PC-9 (cell line): ENCODE measurements at regions not wholly inside any gene's neighbourhood (a gene's known extent, or its start where the extent isn't known, plus 50 kb on each side); places are given as distances from the start of the nearest gene placed in this dataset.

Source experiments
- BruUV-seq: library from RNA; stranded (reverse); fragments of 400-500 nt; replicated peaks from 2 replicates; lab custom pipeline; 2021; lab: Mats Ljungman, UMichigan
- CTCF ChIA-PET: fragments of 300-600 bp; sonication (Branson Sonifier 250); formaldehyde crosslinking; loops from one replicate; lab custom pipeline; 2022; ENCODE audit warnings: antibody characterized with exemption; lab: Charles Lee
- POLR2A ChIA-PET: fragments of 300-600 bp; sonication (Branson Sonifier 250); formaldehyde crosslinking; loops from one replicate; lab custom pipeline; 2022; ENCODE audit warnings: antibody characterized with exemption; ENCODE audit not compliant: unreplicated experiment; lab: Charles Lee
- DNase-seq, 2 experiments: peaks; one replicate each; pipeline versions ENCODE4 v3.0.0 to v3.0.0-alpha.2; 2015 to 2022; ENCODE audit warnings: mixed read lengths in 1 of 2
- H2AFZ ChIP-seq: fragments of 200-600 bp; sonication (generic); 2 replicates; pipeline ENCODE4 v1.8.1; 2017; ENCODE audit warnings: antibody characterized with exemption
- H3F3A ChIP-seq: fragments of 200-600 bp; sonication (generic); 2 replicates; pipeline ENCODE4 v1.8.1; 2017; ENCODE audit warnings: antibody characterized with exemption, mild to moderate bottlenecking, low read depth; ENCODE audit not compliant: insufficient read depth
- H3K27ac ChIP-seq: fragments of 200-600 bp; sonication (generic); 2 replicates; pipeline ENCODE4 v1.6.1; 2016; ENCODE audit warnings: mixed run types
- H3K27me3 ChIP-seq: fragments of 200-600 bp; sonication (generic); 2 replicates; pipeline ENCODE4 v1.6.1; 2016; ENCODE audit warnings: low read depth, mixed run types; ENCODE audit not compliant: insufficient read depth
- H3K36me3 ChIP-seq: fragments of 200-600 bp; sonication (generic); 2 replicates; pipeline ENCODE4 v1.6.1; 2016; ENCODE audit warnings: low read depth, mixed run types
- H3K4me1 ChIP-seq: fragments of 200-600 bp; sonication (generic); replicated peaks from 2 replicates; pipeline ENCODE4 v1.6.1; 2016; ENCODE audit warnings: mixed run types; ENCODE audit not compliant: insufficient read depth
- H3K4me2 ChIP-seq: fragments of 200-600 bp; sonication (generic); 2 replicates; pipeline ENCODE4 v1.6.1; 2017; ENCODE audit warnings: mixed run types
- H3K4me3 ChIP-seq: fragments of 200-600 bp; sonication (generic); 2 replicates; pipeline ENCODE4 v1.6.1; 2016; ENCODE audit warnings: mixed run types
- H3K79me2 ChIP-seq: fragments of 200-600 bp; sonication (generic); 2 replicates; pipeline ENCODE4 v1.6.1; 2017; ENCODE audit warnings: low read depth, mixed run types
- H3K9me2 ChIP-seq: fragments of 200-600 bp; sonication (generic); 2 replicates; pipeline ENCODE4 v1.8.1; 2017; ENCODE audit warnings: mild to moderate bottlenecking; ENCODE audit not compliant: insufficient read depth
- H3K9me3 ChIP-seq: fragments of 200-600 bp; sonication (generic); 2 replicates; pipeline ENCODE4 v1.8.1; 2016; ENCODE audit warnings: low read depth; ENCODE audit not compliant: insufficient read depth
- H4K20me1 ChIP-seq: fragments of 200-600 bp; sonication (generic); 2 replicates; pipeline ENCODE4 v1.8.1; 2017; ENCODE audit not compliant: insufficient read depth
- CTCF ChIP-seq: fragments of 200-600 bp; sonication (generic); conservative IDR thresholded peaks from 2 replicates; pipeline ENCODE4 v1.6.1; 2017; ENCODE audit warnings: mixed run types, antibody characterized with exemption, mild to moderate bottlenecking, moderate library complexity
- EZH2 ChIP-seq: fragments of 200-600 bp; sonication (generic); IDR thresholded peaks from 2 replicates; pipeline ENCODE4 v1.8.0; 2017; ENCODE audit warnings: antibody characterized with exemption, low read depth
- intact Hi-C: fragments of 100-400 bp; cut with micrococcal nuclease; formaldehyde crosslinking; loops from one replicate; pipeline ENCODE4 v1.10.0; 2022; ENCODE audit not compliant: unreplicated experiment

DNA sequence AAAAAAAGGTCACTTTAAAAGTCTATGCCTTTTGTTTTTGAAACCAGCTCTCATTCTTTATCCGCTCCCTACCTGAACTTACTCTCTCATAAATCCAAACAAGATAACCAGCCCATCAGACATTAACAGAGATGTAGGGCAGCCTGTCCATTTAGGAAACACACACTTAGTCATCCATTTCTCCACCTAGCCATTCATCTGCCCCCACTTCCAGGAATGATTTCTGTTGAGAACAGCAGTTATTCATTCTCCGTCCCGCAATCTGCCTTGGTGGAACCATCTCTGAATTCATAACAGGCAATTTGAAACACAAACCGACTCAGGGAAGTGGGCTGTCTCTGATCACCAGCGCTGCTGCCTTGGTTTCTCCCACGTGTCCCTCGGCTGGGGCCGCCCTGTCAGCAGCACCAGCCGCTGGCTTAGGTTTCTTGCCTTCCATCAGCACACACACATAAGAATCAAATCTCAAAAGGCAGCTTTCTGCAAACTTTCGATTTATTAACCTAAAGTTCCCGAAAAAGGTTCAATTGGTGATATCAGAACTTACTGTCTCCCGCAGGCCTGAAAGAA is 528.2 kb upstream of the NRP1 start:
- H4K20me1 ChIP-seq, result no peaks in the 10 kb centered on the region
- H3K9me3 ChIP-seq, result no peaks in the 10 kb centered on the region
- ChIA-PET POLR2A (no interaction called here), CTCF (no interaction called here)
- H3K4me3 ChIP-seq, result no peak overlapping the region
- no peaks in the 10 kb centered on the region for H3K36me3 ChIP-seq
- DNase-seq, result no peak
- BruUV-seq, result no TSS peak
- H3K27me3 ChIP-seq, result no peaks in the 10 kb centered on the region
- no peaks in the 10 kb centered on the region for H3K9me2 ChIP-seq
- no peak overlapping the region for H3K27ac ChIP-seq
- no peak overlapping the region for H2AFZ ChIP-seq
- TF ChIP-seq EZH2 (no peak), CTCF (no peak)
- no peaks in the 10 kb centered on the region for H3F3A ChIP-seq
- no peaks in the 10 kb centered on the region for H3K4me1 ChIP-seq
- intact Hi-C loops, result no loop called here
- no peaks in the 10 kb centered on the region for H3K79me2 ChIP-seq
- H3K4me2 ChIP-seq, result no peak overlapping the region

DNA sequence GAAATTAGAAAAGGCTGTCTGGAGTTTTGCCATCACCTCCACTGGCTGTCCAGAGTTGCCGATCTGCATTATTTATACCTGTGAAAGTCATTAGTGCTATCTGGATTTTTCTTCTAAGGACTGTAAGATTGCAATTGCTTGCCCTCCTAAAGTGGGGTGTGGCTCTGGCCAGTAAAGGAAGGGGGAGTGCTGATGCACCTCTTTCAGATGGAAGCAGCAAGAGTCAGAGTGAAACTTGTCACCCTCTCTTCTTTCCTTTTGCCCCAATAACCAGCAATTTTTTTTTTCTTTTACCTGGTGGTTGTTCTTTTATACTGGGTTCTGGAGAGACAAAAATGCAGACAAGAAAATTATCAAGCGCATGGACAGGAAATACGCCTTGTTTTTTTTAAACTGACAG is 527.4 kb upstream of the NRP1 start:
- H3K4me3 ChIP-seq, result no peak overlapping the region
- POLR2A ChIA-PET, result interaction anchor here (0.6 kb wide), 1 partner anchor 263 kb away, joined by 3 read pairs; no protein-coding TSS in a partner anchor
- DNase-seq, result no peak
- BruUV-seq, result no TSS peak
- H3K9me2 ChIP-seq, result no peaks in the 10 kb centered on the region
- no peak for TF ChIP-seq EZH2
- no peak overlapping the region for H3K27ac ChIP-seq
- H3K4me1 ChIP-seq, result no peaks in the 10 kb centered on the region
- H3K9me3 ChIP-seq, result no peaks in the 10 kb centered on the region
- CTCF ChIA-PET, result no interaction called here
- H3K36me3 ChIP-seq, result no peaks in the 10 kb centered on the region
- H3K27me3 ChIP-seq, result no peaks in the 10 kb centered on the region
- no peak overlapping the region for H3K4me2 ChIP-seq
- intact Hi-C loops, result no loop called here
- no peaks in the 10 kb centered on the region for H3F3A ChIP-seq
- H4K20me1 ChIP-seq, result no peaks in the 10 kb centered on the region
- H3K79me2 ChIP-seq, result no peaks in the 10 kb centered on the region
- no peak overlapping the region for H2AFZ ChIP-seq

DNA sequence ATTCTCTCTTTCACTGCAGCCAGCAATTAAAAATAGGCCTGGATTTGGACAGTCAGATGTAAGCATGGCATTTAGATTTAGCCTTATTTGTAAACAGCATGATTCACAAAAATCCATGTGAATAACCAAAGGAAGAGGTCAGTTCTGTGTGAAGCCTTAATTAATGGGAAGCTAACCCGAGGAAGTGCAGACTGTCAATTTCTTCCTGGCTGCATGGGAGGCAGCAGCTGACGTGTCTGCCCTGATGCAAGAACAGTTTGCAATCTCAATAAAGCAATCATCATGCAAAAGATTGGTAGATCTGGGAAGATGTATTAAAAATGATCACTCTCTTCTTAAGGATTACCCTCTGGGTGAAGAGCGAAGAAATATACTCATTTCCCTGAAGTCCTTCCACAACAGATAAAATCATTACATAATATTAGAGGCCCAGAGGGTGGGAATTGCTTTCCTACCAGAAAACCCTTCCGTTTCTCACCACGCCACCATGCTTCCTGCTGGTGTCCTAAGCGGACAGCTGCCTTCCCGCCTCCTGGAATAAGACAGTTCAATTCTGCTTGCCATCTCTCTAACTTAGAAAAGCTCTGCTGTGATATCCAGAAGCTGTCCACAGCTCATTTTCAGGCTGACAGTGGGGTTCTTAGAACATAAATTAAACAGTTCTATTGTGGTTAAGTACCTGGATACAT is 526.7 kb upstream of the NRP1 start:
- Histone ChIP-seq H3K27ac (no peak overlapping the region), H3K27me3 (no peaks in the 10 kb centered on the region), H3K4me1 (no peaks in the 10 kb centered on the region), H3K79me2 (no peaks in the 10 kb centered on the region), H3K4me2 (no peak overlapping the region), H4K20me1 (no peaks in the 10 kb centered on the region), H3K9me2 (no peaks in the 10 kb centered on the region), H3F3A (no peaks in the 10 kb centered on the region), H3K9me3 (no peaks in the 10 kb centered on the region), H3K36me3 (no peaks in the 10 kb centered on the region), H3K4me3 (no peak overlapping the region), H2AFZ (no peak overlapping the region)
- ChIA-PET CTCF (no interaction called here), POLR2A (interaction anchor here (0.6 kb wide), 1 partner anchor 264 kb away, joined by 3 read pairs; no protein-coding TSS in a partner anchor)
- TF ChIP-seq EZH2, result no peak
- TF ChIP-seq CTCF, result no peak
- no peak for DNase-seq
- no TSS peak for BruUV-seq
- intact Hi-C loops, result no loop called here
